Cardiac fibroblast (primary cell): ENCODE measurements at regions not wholly inside any gene's neighbourhood (a gene's known extent, or its start where the extent isn't known, plus 50 kb on each side); places are given as distances from the start of the nearest gene placed in this dataset.
"Not testable (repeated sequence)": the region's sequence is repeated elsewhere in the genome, so short reads cannot be mapped to it uniquely, and the experiment has no call there.

Experiments
- DNase-seq, 2 donors: peaks; one replicate each; pipeline versions ENCODE4 v3.0.0 to v3.0.0-alpha.2; 2010; ENCODE audit warnings: low read depth in 2 of 2
- H3K4me3 ChIP-seq, 2 donors: replicated peaks in 1 of 2; 1 replicate in 1 of 2; 2 replicates in 1 of 2; pipeline ENCODE4 v1.5.1; 2011; ENCODE audit warnings: low read depth in 2 of 2, low read length in 2 of 2, mild to moderate bottlenecking in 2 of 2, moderate library complexity in 1 of 2
- CTCF ChIP-seq: IDR thresholded peaks from one replicate; pipeline ENCODE4 v1.5.1; 2011; ENCODE audit warnings: low read depth, mild to moderate bottlenecking, low read length, inconsistent platforms

GRCh38 chr1:183753464-183753891 is 51.4 kb upstream of the RGL1 start:
- no peak overlapping the region for H3K4me3 ChIP-seq
- peak in 1 of 2 donors; percentile 37 for DNase-seq
- no peak for TF ChIP-seq CTCF

GRCh38 chr1:183744132-183744913 is 60.6 kb upstream of the RGL1 start:
- H3K4me3 ChIP-seq = no peak overlapping the region
- TF ChIP-seq CTCF = no peak
- DNase-seq = no peak

- no peak for TF ChIP-seq CTCF
- DNase-seq = no peak
- H3K4me3 ChIP-seq = no peak overlapping the region
Observed at GRCh38 chr1:183742355-183742754, 62.6 kb upstream of the RGL1 start.

- no peak for TF ChIP-seq CTCF
- H3K4me3 ChIP-seq = no peak overlapping the region
- peak in 1 of 2 donors; percentile 18 for DNase-seq
Observed at GRCh38 chr1:183739741-183740271, 65.1 kb upstream of the RGL1 start.

- H3K4me3 ChIP-seq = no peak overlapping the region
- no peak for DNase-seq
- no peak for TF ChIP-seq CTCF
Observed at GRCh38 chr1:183739082-183739481, 65.8 kb upstream of the RGL1 start.

GRCh38 chr1:183737916-183738315 is 67.0 kb upstream of the RGL1 start:
- H3K4me3 ChIP-seq = not testable (repeated sequence)

GRCh38 chr1:183736343-183736742 is 68.6 kb upstream of the RGL1 start:
- no peak overlapping the region for H3K4me3 ChIP-seq
- no peak for DNase-seq
- no peak for TF ChIP-seq CTCF

More at GRCh38 chr1:183737916-183738315, 67.0 kb upstream of the RGL1 start:
- DNase-seq = not testable (repeated sequence)
